Muscle layer of colon (tissue), 2 donors: ENCODE measurements at regions not wholly inside any gene's neighbourhood (a gene's known extent, or its start where the extent isn't known, plus 50 kb on each side); places are given as distances from the start of the nearest gene placed in this dataset.

Experiments
- H3K27ac ChIP-seq: one replicate; pipeline ENCODE4 v1.7.0; 2013; ENCODE audit warnings: low read depth, mild to moderate bottlenecking, low read length, moderate library complexity
- H3K27me3 ChIP-seq, 2 donors: one replicate each; pipeline ENCODE4 v1.7.0; 2013; ENCODE audit warnings: low read length in 2 of 2, mild to moderate bottlenecking in 2 of 2; ENCODE audit not compliant: insufficient read depth in 2 of 2, control insufficient read depth in 1 of 2
- H3K36me3 ChIP-seq: one replicate; pipeline ENCODE4 v1.7.0; 2013; ENCODE audit warnings: mild to moderate bottlenecking, low read length; ENCODE audit not compliant: insufficient read depth
- H3K4me1 ChIP-seq: one replicate; pipeline ENCODE4 v1.7.0; 2013; ENCODE audit warnings: mild to moderate bottlenecking, low read length; ENCODE audit not compliant: insufficient read depth
- H3K4me3 ChIP-seq, 2 donors: one replicate each; pipeline ENCODE4 v1.7.0; 2013; ENCODE audit warnings: low read length in 2 of 2, low read depth in 1 of 2, mild to moderate bottlenecking in 1 of 2, moderate library complexity in 1 of 2
- H3K9ac ChIP-seq: one replicate; pipeline ENCODE4 v1.7.0; 2013; ENCODE audit warnings: low read length
- H3K9me3 ChIP-seq: one replicate; pipeline ENCODE4 v1.7.0; 2013; ENCODE audit warnings: mild to moderate bottlenecking, low read length
- donor health status: abdominal sarcoma.
- donor health status: Adenocarcinoma of cecum.

GRCh38 chr19:31801611-31802010, 452.4 kb upstream of the TSHZ3 start:
- H3K9ac ChIP-seq, result no peak overlapping the region
- no peaks in the 10 kb centered on the region for H3K9me3 ChIP-seq
- H3K27me3 ChIP-seq, result no peaks in the 10 kb centered on the region
- no peak overlapping the region for H3K27ac ChIP-seq
- no peaks in the 10 kb centered on the region for H3K4me1 ChIP-seq
- no peaks in the 10 kb centered on the region for H3K36me3 ChIP-seq
- H3K4me3 ChIP-seq, result no peak overlapping the region

DNA sequence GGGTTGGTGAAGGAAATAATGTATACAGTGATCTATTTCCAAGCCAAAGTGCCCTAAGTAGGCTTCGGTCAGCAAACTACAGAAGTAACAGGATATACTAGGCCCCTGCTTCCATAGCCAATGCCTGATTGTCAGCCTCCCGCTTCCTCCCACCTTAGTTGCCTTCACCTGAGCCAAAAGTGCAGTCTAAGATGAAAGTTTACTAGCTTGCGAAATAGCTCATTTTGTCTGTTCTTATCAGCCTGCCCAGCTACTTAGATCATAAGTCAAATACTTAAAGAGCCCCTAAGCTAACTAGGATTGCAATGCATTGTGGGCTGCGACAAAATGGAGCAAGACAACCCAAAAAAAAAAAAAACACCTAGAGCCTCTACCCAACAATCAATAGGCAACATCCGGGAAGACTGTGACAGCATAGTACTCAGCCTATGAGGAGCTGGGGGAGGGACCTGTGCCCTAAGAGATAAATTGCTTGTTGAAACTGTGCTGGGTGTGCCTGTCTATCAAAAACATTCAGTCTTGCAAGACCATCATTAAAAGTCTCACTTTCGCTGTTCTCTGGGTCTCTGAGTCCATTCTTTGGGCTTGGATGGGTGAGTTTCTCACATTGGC, 454.7 kb upstream of the TSHZ3 start:
- Histone ChIP-seq H3K4me3 (no peak overlapping the region), H3K36me3 (no peaks in the 10 kb centered on the region), H3K27ac (no peak overlapping the region), H3K9me3 (no peaks in the 10 kb centered on the region), H3K27me3 (no peaks in the 10 kb centered on the region), H3K4me1 (no peaks in the 10 kb centered on the region), H3K9ac (no peak overlapping the region)

- Histone ChIP-seq H3K4me1 (no peaks in the 10 kb centered on the region), H3K27ac (no peak overlapping the region), H3K36me3 (no peaks in the 10 kb centered on the region), H3K9ac (no peak overlapping the region), H3K4me3 (no peak overlapping the region), H3K9me3 (no peaks in the 10 kb centered on the region), H3K27me3 (no peaks in the 10 kb centered on the region)
Measured at GRCh38 chr19:31804668-31805067, 455.4 kb upstream of the TSHZ3 start.

DNA sequence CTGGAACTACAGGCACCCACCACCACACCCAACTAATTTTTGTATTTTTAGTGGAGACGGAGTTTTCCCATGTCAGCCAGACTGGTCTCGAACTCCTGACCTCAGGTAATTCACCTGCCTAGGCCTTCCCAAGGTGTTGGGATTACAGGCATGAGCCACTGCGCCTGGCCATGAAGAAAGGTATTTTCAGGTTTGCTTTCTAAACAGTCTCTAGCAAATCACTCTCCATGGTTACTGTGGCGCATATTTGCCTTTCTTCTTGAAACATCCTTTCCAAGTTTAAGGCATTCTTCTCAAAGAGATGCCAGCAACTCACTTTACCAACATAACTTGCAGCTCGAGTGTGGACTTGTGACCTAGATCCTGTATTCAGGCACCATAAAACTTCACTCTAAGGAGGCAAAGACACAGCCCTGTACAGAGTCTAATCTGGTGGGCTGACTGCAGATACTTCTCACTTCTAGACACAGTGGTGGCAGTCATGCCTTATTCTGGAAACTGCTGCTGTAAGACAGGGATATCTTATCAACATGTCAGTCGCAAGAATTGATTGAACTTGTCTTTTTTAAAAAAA, 461.4 kb upstream of the TSHZ3 start:
- Histone ChIP-seq H3K27ac (no peak overlapping the region), H3K9ac (no peak overlapping the region), H3K4me1 (no peaks in the 10 kb centered on the region), H3K4me3 (no peak overlapping the region), H3K27me3 (no peaks in the 10 kb centered on the region), H3K36me3 (no peaks in the 10 kb centered on the region), H3K9me3 (no peaks in the 10 kb centered on the region)

DNA sequence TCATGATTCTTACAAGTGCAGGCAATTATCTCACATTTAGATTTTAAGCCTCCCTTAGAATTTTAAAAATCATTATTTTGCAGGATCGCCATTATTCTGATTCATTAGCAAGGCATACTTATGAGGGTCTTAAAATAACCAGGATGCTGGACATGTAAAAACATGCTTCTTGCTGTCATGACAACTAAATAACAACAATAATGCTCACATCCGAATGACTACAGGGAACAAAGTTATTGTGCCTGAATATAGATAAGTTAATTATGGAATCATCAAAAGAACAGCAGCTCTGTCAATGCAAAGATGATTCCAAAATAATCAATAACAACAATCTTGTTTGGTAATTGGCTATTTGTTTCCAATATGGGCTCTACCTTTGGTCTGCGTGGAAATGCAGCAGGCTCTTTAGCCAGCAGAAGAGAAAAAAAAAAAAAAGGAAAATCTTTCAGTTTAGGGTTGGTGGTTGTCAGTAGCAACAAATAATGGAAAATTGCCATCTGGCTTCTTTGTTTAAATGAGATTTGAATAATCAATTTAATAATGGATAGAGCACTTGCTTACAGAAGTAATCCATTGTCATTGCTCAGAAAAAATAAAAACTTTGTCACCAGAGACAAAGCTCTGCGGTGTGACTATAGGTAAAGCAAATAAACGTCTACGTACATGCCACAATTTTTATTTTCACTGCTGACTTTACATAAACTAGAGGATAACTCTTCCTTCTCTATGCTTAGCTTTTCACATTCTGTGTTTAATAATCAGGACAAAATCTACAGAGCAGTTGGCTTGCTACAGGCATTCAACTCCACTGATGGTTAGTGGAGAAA, 468.9 kb upstream of the TSHZ3 start:
- Histone ChIP-seq H3K9ac (no peak overlapping the region), H3K27me3 (no peaks in the 10 kb centered on the region), H3K4me1 (peaks cover 10% of the 10 kb centered on the region), H3K4me3 (peak overlapping the region in 1 of 2 donors; percentile 12), H3K9me3 (no peaks in the 10 kb centered on the region), H3K27ac (no peak overlapping the region), H3K36me3 (no peaks in the 10 kb centered on the region)

DNA sequence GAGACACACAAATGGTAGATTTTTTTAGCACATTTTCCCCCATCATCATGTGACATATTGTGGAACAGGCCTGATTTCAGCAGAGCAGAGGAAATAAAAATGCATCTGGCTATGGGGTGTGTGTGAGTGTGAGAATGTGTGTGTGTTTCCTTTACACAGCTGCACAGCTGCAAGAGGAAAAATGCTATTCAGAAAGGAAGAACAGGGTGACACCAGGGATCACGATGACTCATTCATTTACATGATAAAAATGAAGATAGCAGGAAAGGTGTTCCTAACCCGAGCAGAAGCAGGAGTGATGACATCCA, 469.5 kb upstream of the TSHZ3 start:
- Histone ChIP-seq H3K36me3 (no peaks in the 10 kb centered on the region), H3K9ac (no peak overlapping the region), H3K9me3 (no peaks in the 10 kb centered on the region), H3K4me1 (peaks cover 10% of the 10 kb centered on the region), H3K4me3 (no peak overlapping the region), H3K27ac (no peak overlapping the region), H3K27me3 (no peaks in the 10 kb centered on the region)

DNA sequence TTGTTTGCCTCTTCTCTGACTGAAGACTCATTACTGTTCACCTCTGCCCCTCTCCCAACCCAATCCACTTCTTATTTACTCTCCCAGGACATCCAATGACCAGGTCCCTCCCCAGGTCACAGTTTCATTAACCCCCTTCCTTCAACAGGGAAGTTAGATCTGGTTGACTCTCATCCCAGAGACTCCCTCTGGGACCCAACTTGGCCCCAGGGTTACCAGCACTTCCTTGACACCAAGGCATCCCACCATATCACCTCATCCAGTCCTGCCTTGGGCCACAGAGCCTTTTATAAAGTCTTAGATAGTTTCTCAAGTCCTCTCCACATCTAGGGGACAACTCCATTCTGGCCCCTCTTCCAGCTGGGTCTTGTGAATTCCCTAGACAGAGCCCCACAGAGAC, 470.6 kb upstream of the TSHZ3 start:
- Histone ChIP-seq H3K4me1 (peaks cover 10% of the 10 kb centered on the region), H3K27me3 (no peaks in the 10 kb centered on the region), H3K9me3 (no peaks in the 10 kb centered on the region), H3K4me3 (no peak overlapping the region), H3K36me3 (no peaks in the 10 kb centered on the region), H3K27ac (no peak overlapping the region), H3K9ac (no peak overlapping the region)

DNA sequence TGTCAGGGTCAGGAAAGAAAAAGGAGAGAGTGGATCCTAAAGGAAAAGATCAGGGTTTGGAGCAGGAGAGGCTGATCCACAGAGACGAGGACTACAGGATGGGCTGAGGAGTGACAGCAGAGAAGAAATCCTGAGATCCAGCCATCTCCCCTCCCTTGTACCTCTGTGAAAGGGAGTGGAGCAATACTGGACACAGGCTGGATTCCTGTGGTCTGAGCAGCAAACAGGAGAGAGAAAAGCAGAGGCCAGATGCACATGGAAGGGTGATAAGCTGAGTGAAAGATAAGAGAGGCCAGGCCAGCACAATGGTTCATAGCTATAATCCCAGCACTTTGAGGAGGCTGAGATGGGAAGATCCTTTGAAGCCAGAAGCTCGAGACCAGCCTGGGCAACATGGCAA, 472.1 kb upstream of the TSHZ3 start:
- Histone ChIP-seq H3K4me3 (no peak overlapping the region), H3K27ac (no peak overlapping the region), H3K27me3 (no peaks in the 10 kb centered on the region), H3K9me3 (no peaks in the 10 kb centered on the region), H3K4me1 (peaks cover 10% of the 10 kb centered on the region), H3K36me3 (no peaks in the 10 kb centered on the region), H3K9ac (no peak overlapping the region)

- Histone ChIP-seq H3K27me3 (no peaks in the 10 kb centered on the region), H3K9ac (no peak overlapping the region)
Measured at GRCh38 chr19:31825134-31826094, 476.2 kb upstream of the TSHZ3 start.

DNA sequence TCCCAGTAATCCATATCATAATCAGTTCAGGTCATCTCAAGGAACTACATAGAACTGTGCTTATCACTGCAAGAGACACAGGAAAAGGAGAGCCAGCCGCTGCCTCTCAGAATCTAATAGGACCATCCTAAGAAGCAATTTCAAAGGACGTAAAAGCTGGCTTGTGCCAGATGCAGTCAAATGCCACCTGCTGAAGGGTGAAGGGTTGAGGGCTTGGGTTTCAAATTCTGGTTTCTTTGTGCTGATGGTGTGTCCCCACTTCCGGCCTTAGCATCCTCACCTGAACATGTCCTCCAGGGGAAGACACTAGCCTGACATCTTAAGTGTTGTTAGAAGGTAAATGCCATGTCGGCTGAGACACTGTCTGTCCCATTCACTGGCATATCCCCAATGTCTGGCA, 477.1 kb upstream of the TSHZ3 start:
- H3K9ac ChIP-seq, result no peak overlapping the region
- H3K4me1 ChIP-seq, result no peaks in the 10 kb centered on the region
- no peak overlapping the region for H3K27ac ChIP-seq
- no peaks in the 10 kb centered on the region for H3K9me3 ChIP-seq
- H3K4me3 ChIP-seq, result no peak overlapping the region
- H3K36me3 ChIP-seq, result no peaks in the 10 kb centered on the region
- H3K27me3 ChIP-seq, result no peaks in the 10 kb centered on the region

More at GRCh38 chr19:31825134-31826094, 476.2 kb upstream of the TSHZ3 start:
- H3K9me3 ChIP-seq, result no peaks in the 10 kb centered on the region
- H3K36me3 ChIP-seq, result no peaks in the 10 kb centered on the region
- no peak overlapping the region for H3K4me3 ChIP-seq
- H3K27ac ChIP-seq, result no peak overlapping the region
- no peaks in the 10 kb centered on the region for H3K4me1 ChIP-seq
